COR-L47 (cell line): ENCODE measurements at regions not wholly inside any gene's neighbourhood (a gene's known extent, or its start where the extent isn't known, plus 50 kb on each side); places are given as distances from the start of the nearest gene placed in this dataset.

Experiments
- DNase-seq: peaks from one replicate; lab custom pipeline; 2025; lab: John Stamatoyannopoulos, UW

- DNase-seq = no peak
These were observed 190.8 kb upstream of the HNRNPA3 start for GRCh38 chr2:177021706-177022343.

GRCh38 chr2:177024765-177025164, 187.8 kb upstream of the HNRNPA3 start:
- peak; percentile 30 for DNase-seq

GRCh38 chr2:177026253-177026652, 186.3 kb upstream of the HNRNPA3 start:
- DNase-seq = no peak

- no peak for DNase-seq
These were observed 185.6 kb upstream of the HNRNPA3 start for GRCh38 chr2:177026956-177027355.

- DNase-seq = no peak
These were observed 184.3 kb upstream of the HNRNPA3 start for GRCh38 chr2:177028296-177028695.

- DNase-seq = no peak
These were observed 183.5 kb upstream of the HNRNPA3 start for GRCh38 chr2:177029075-177029474.

- peak; percentile 17 for DNase-seq
These were observed 183.1 kb upstream of the HNRNPA3 start for GRCh38 chr2:177029501-177029900.

- DNase-seq = no peak
These were observed 182.7 kb upstream of the HNRNPA3 start for GRCh38 chr2:177029901-177030300.

- DNase-seq = peak; percentile 37
These were observed 182.0 kb upstream of the HNRNPA3 start for GRCh38 chr2:177030451-177031105.

GRCh38 chr2:177031438-177032180, 181.0 kb upstream of the HNRNPA3 start:
- peak; percentile 32 for DNase-seq

GRCh38 chr2:177036747-177037146, 175.8 kb upstream of the HNRNPA3 start:
- peak; percentile 77 for DNase-seq

GRCh38 chr2:177037569-177037968, 175.0 kb upstream of the HNRNPA3 start:
- DNase-seq = no peak

GRCh38 chr2:177038787-177039484, 173.7 kb upstream of the HNRNPA3 start:
- no peak for DNase-seq

- DNase-seq = no peak
These were observed 170.3 kb upstream of the HNRNPA3 start for GRCh38 chr2:177042311-177042710.

GRCh38 chr2:177044671-177045070, 167.9 kb upstream of the HNRNPA3 start:
- DNase-seq = no peak

GRCh38 chr2:177048981-177049380, 163.6 kb upstream of the HNRNPA3 start:
- no peak for DNase-seq

- peak; percentile 39 for DNase-seq
These were observed 161.3 kb upstream of the HNRNPA3 start for GRCh38 chr2:177051278-177051677.

- peak; percentile 41 for DNase-seq
These were observed 160.1 kb upstream of the HNRNPA3 start for GRCh38 chr2:177052471-177052870.

GRCh38 chr2:177053038-177053437, 159.6 kb upstream of the HNRNPA3 start:
- DNase-seq = no peak

- no peak for DNase-seq
These were observed 158.9 kb upstream of the HNRNPA3 start for GRCh38 chr2:177053716-177054115.

- DNase-seq = no peak
These were observed 156.1 kb upstream of the HNRNPA3 start for GRCh38 chr2:177056481-177056929.

- DNase-seq = no peak
These were observed 153.8 kb upstream of the HNRNPA3 start for GRCh38 chr2:177058747-177059146.
